ENCODE measurements at regions not wholly inside any gene's neighbourhood (a gene's known extent, or its start where the extent isn't known, plus 50 kb on each side); places are given as distances from the start of the nearest gene placed in this dataset.

DNA sequence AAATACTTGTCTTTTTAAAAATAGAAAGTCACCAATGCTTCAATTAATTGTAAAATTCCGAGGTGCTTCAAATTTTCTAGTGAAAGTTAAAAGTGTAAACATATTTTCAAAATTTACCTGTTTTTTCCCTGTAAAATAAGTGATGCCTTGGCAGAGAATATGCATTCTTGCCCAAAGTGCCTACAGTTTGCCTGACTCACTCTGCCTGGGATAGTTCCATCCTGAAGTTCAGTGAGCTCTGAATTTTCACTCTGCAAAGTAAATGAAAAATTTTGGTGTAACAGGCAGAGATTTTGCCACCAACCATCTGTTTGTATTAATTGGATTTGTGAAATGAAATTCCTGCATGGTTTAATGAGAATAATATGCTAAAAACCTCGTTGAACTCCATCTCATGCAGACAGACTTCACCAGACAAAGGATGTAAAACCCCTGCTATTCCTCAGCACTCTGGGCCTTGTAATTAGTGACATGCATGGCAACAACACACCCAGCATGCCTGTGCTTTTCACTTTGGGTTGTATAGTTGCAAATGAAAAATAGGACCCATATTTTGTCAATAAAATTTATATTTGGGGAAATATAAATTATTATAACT is 117.4 kb upstream of the GNAI1 start:
- no peak for TF ChIP-seq CTCF (conservative IDR thresholded peaks at IDR 0.05)
- no peak for TF ChIP-seq EZH2 (IDR thresholded peaks at IDR 0.05; ENCODE audit: low read depth)
